ENCODE measurements at regions not wholly inside any gene's neighbourhood (a gene's known extent, or its start where the extent isn't known, plus 50 kb on each side); places are given as distances from the start of the nearest gene placed in this dataset.
A peak's percentile ranks its signal among the peaks of the same experiment; 100 is the strongest.
"Not testable (repeated sequence)": the region's sequence is repeated elsewhere in the genome, so short reads cannot be mapped to it uniquely, and the experiment has no call there.

DNA sequence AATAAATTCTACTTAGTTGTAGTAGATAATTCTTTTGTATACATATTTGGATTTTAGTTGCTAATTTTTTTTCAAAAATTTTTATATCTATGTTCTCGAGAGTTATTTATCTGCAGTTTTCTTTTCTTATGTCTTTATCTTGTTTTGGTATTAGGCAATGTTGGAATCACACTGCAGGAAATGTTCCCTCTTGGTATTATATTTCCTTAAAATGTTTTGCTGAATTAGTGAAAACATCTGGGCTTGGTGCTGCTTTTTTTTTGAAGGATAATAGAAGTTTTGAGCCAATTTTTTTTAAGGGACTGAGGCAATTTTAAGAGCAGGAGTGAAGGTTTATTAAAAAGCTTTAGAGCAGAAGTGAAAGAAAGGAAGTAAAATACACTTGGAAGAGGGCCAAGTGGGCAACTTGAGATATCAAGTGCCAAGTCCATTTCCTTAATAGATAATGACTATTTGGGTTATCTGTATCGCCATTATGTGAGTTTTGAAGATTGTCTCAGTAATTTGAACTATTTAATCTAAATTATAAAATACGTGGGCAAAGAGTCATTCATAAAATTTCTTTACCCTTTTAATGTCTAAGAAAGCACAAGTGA lies 1390.1 kb upstream of the CDH8 start:
- DNase-seq (ENCODE audit: low read depth): peak; percentile 0
- TF ChIP-seq, protein P1, sequence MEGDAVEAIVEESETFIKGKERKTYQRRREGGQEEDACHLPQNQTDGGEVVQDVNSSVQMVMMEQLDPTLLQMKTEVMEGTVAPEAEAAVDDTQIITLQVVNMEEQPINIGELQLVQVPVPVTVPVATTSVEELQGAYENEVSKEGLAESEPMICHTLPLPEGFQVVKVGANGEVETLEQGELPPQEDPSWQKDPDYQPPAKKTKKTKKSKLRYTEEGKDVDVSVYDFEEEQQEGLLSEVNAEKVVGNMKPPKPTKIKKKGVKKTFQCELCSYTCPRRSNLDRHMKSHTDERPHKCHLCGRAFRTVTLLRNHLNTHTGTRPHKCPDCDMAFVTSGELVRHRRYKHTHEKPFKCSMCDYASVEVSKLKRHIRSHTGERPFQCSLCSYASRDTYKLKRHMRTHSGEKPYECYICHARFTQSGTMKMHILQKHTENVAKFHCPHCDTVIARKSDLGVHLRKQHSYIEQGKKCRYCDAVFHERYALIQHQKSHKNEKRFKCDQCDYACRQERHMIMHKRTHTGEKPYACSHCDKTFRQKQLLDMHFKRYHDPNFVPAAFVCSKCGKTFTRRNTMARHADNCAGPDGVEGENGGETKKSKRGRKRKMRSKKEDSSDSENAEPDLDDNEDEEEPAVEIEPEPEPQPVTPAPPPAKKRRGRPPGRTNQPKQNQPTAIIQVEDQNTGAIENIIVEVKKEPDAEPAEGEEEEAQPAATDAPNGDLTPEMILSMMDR (IDR thresholded peaks at IDR 0.05; ENCODE audit: insufficient read depth, low read depth, low read length): no peak
- H3K4me3 ChIP-seq (ENCODE audit: low read depth, low read length): no peak overlapping the region

DNA sequence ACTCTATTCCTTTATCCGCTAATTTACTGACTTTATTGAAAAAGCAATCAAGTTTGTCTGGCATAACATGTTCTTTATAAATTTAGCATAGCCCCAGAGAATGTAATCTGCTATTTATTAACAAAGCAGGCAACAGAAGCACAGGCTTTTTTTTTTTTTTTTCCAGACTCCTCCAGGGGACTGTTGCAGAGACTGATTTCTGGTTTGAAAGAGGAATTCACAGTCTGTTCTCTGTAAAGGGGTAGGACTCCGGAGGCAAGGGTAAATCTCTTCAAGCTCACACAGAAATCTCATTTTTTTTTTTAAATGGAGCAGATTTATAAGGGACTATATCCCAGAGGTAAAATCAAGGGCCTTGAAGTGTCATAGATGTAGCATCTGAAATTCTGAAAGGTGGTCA lies 1386.5 kb upstream of the CDH8 start:
- no peak for DNase-seq (ENCODE audit: low read depth)
- H3K4me3 ChIP-seq (ENCODE audit: low read depth, low read length): no peak overlapping the region
- TF ChIP-seq, protein P1 (IDR thresholded peaks at IDR 0.05; ENCODE audit: insufficient read depth, low read depth, low read length): no peak

- TF ChIP-seq, protein P1 (IDR thresholded peaks at IDR 0.05; ENCODE audit: insufficient read depth, low read depth, low read length): no peak
- no peak overlapping the region for H3K4me3 ChIP-seq (ENCODE audit: low read depth, low read length)
- DNase-seq (ENCODE audit: low read depth): no peak
Observed at GRCh38 chr16:63416712-63417111, 1380.5 kb upstream of the CDH8 start.

DNA sequence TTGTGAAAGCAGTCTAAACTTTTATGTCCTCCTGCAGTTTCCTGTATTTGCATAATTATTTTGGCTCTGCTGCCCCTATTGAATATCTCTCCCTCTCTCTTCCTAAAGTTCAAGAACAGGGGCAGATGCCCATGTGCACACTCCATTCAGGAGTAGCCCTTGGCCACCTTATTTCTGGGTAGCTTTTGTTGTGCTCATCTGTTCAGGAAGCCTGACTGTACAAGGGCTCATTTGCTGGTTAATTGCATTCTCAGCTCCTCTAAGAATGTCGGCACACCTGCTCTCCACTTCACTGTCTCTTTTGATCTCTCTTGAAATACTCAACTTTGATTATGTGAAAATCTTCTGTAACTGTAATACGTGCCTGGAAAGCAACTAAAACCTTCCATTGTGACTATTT lies 1378.8 kb upstream of the CDH8 start:
- TF ChIP-seq, protein P1 (IDR thresholded peaks at IDR 0.05; ENCODE audit: insufficient read depth, low read depth, low read length): no peak
- no peak overlapping the region for H3K4me3 ChIP-seq (ENCODE audit: low read depth, low read length)
- DNase-seq (ENCODE audit: low read depth): no peak

DNA sequence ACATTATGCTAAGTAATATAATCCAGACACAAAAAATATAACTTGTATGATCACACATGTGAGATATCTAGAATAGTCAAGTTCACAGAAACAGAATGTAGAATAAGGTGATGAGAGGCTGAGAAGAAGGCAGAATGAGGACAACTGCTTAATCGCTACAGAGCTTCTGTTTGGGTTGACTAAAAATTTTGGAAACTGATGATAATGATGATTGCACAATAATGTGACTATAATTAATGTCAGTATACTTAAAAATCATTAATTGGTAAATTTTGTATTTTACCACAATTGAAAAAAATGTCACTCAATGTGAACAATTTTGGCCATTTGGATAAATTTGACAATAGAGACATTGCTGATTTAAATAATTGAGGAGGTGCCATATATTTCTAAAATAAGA lies 1374.4 kb upstream of the CDH8 start:
- DNase-seq (ENCODE audit: low read depth): no peak
- H3K4me3 ChIP-seq (ENCODE audit: low read depth, low read length): no peak overlapping the region

DNA sequence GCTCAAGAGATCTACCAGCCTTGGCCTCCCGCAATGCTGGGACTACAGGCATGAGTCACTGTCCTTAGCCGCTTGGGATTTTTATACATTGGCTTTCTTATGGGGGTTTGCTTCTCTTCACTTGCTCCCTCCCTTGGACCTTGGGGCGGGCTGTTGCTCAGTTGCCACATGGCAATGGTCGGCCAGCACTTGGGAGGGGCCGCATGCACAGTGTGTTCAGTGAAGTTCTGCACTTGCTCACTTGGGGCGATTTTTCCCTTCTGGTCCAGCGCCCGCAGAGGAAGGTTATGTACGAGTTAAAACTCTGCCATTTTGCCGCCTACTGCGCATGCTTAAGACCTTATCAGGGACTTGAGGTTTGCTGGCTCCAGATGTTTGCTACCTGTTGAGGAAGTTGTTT lies 1367.6 kb upstream of the CDH8 start:
- no peak overlapping the region for H3K4me3 ChIP-seq (ENCODE audit: low read depth, low read length)
- TF ChIP-seq, protein P1 (IDR thresholded peaks at IDR 0.05; ENCODE audit: insufficient read depth, low read depth, low read length): no peak
- no peak for DNase-seq (ENCODE audit: low read depth)

More for the DNA sequence above, 1374.4 kb upstream of the CDH8 start:
- TF ChIP-seq, protein P1 (IDR thresholded peaks at IDR 0.05; ENCODE audit: insufficient read depth, low read depth, low read length): no peak

- DNase-seq (ENCODE audit: low read depth); H3K4me3 ChIP-seq (ENCODE audit: low read depth, low read length): not testable (repeated sequence)
Observed at GRCh38 chr16:63388277-63388676, 1352.0 kb upstream of the CDH8 start.

All from fibroblast of villous mesenchyme (primary cell).